H1 (cell line): ENCODE measurements at regions not wholly inside any gene's neighbourhood (a gene's known extent, or its start where the extent isn't known, plus 50 kb on each side); places are given as distances from the start of the nearest gene placed in this dataset.

Source experiments
- CTCF ChIA-PET: fragments of 300-600 bp; sonication (Branson Sonifier 250); formaldehyde crosslinking; loops from one replicate; lab custom pipeline; 2021; ENCODE audit not compliant: partially characterized antibody; lab: Charles Lee
- POLR2A ChIA-PET: fragments of 300-600 bp; sonication (Branson Sonifier 250); formaldehyde crosslinking; loops from one replicate; lab custom pipeline; 2021; ENCODE audit warnings: inconsistent platforms; ENCODE audit not compliant: partially characterized antibody; lab: Charles Lee
- DNase-seq, 2 experiments: peaks; one replicate each; pipeline versions ENCODE4 v3.0.0 to v3.0.0-alpha.2; 2010 to 2022; ENCODE audit warnings: low spot score in 2 of 2, low read depth in 1 of 2, mixed read lengths in 1 of 2
- FAIRE-seq: peaks from 2 replicates; lab custom pipeline; 2011; peaks lifted over from hg19 to GRCh38; lab: Jason Lieb, UNC
- H2AFZ ChIP-seq: 2 replicates; pipeline ENCODE4 v1.8.1; 2012; ENCODE audit warnings: low read length, inconsistent platforms
- H2AK5ac ChIP-seq: 2 replicates; pipeline ENCODE4 v1.6.1; 2013; ENCODE audit warnings: low read depth, low read length
- H2BK120ac ChIP-seq: replicated peaks from 2 replicates; pipeline ENCODE3; 2013; ENCODE audit warnings: low read depth, low read length, inconsistent platforms
- H2BK12ac ChIP-seq: 2 replicates; pipeline ENCODE4 v1.6.1; 2013; ENCODE audit warnings: low read depth, low read length
- H2BK15ac ChIP-seq: 2 replicates; pipeline ENCODE4 v1.6.1; 2013; ENCODE audit warnings: low read length
- H2BK20ac ChIP-seq: 2 replicates; pipeline ENCODE4 v1.6.1; 2013; ENCODE audit warnings: low read length
- H2BK5ac ChIP-seq: 2 replicates; pipeline ENCODE4 v1.6.1; 2013; ENCODE audit warnings: low read depth, low read length
- H3K14ac ChIP-seq: 2 replicates; pipeline ENCODE4 v1.6.1; 2013; ENCODE audit warnings: inconsistent platforms; ENCODE audit not compliant: insufficient read length
- H3K18ac ChIP-seq: 2 replicates; pipeline ENCODE4 v1.6.1; 2013; ENCODE audit warnings: low read length; ENCODE audit errors: extremely low read depth
- H3K23ac ChIP-seq: 2 replicates; pipeline ENCODE4 v1.6.1; 2013; ENCODE audit warnings: inconsistent platforms; ENCODE audit not compliant: insufficient read length
- H3K23me2 ChIP-seq: 2 replicates; pipeline ENCODE4 v1.6.1; 2013; ENCODE audit warnings: low read depth, low read length
- H3K27ac ChIP-seq: 2 replicates; pipeline ENCODE4 v1.6.1; 2011; ENCODE audit warnings: low read depth, low read length, inconsistent platforms
- H3K27me3 ChIP-seq, 4 experiments: replicated peaks in 1 of 4; 1 replicate in 1 of 4; 2 replicates in 3 of 4; pipeline versions ENCODE4 v1.6.1 to v1.8.1; 2011 to 2013; ENCODE audit warnings: low read length in 3 of 4, mild to moderate bottlenecking in 3 of 4, inconsistent platforms in 2 of 4, mixed read lengths in 2 of 4, moderate library complexity in 1 of 4; ENCODE audit not compliant: control insufficient read depth in 3 of 4, insufficient read depth in 3 of 4; ENCODE audit errors: extremely low read depth in 1 of 4
- H3K36me3 ChIP-seq, 4 experiments: 2 replicates each; pipeline versions ENCODE4 v1.6.1 to v1.8.1; 2011 to 2013; ENCODE audit warnings: mild to moderate bottlenecking in 4 of 4, low read length in 3 of 4, moderate library complexity in 2 of 4, control low read depth in 1 of 4, inconsistent platforms in 1 of 4; ENCODE audit not compliant: insufficient read depth in 4 of 4, control insufficient read depth in 2 of 4
- H3K4ac ChIP-seq: replicated peaks from 2 replicates; pipeline ENCODE3; 2013; ENCODE audit warnings: low read length, low read depth, mixed read lengths, inconsistent platforms; ENCODE audit not compliant: insufficient read length
- H3K4me1 ChIP-seq, 4 experiments: replicated peaks in 1 of 4; 1 replicate in 1 of 4; 2 replicates in 3 of 4; pipeline versions ENCODE4 v1.6.1 to v1.8.1; 2011 to 2013; ENCODE audit warnings: low read length in 3 of 4, inconsistent platforms in 2 of 4, mixed read lengths in 1 of 4; ENCODE audit not compliant: insufficient read depth in 4 of 4, control insufficient read depth in 3 of 4
- H3K4me2 ChIP-seq, 2 experiments: 2 replicates each; pipeline versions ENCODE4 v1.6.1 to v1.8.1; 2011 to 2013; ENCODE audit warnings: low read depth in 2 of 2, low read length in 2 of 2, control low read depth in 1 of 2, inconsistent platforms in 1 of 2, mild to moderate bottlenecking in 1 of 2; ENCODE audit not compliant: insufficient read depth in 1 of 2
- H3K4me3 ChIP-seq, 4 experiments: fragments of 200-600, 300-600 bp in 1 of 4; sonication (generic), shearing (Covaris generic), sonication (Bioruptor Twin) in 1 of 4; 2 replicates each; pipeline versions ENCODE4 v1.5.1 to v1.8.1; 2011 to 2016; ENCODE audit warnings: low read length in 4 of 4, low read depth in 3 of 4, control low read depth in 2 of 4, inconsistent platforms in 2 of 4, mild to moderate bottlenecking in 2 of 4, mixed read lengths in 1 of 4, moderate library complexity in 1 of 4; ENCODE audit not compliant: insufficient read depth in 2 of 4; ENCODE audit errors: extremely low read depth in 1 of 4
- H3K56ac ChIP-seq: replicated peaks from 2 replicates; pipeline ENCODE3; 2013; ENCODE audit warnings: low read depth, mild to moderate bottlenecking, mixed read lengths, low read length, inconsistent platforms; ENCODE audit not compliant: insufficient read length
- H3K79me1 ChIP-seq: 2 replicates; pipeline ENCODE4 v1.6.1; 2013; ENCODE audit warnings: low read depth, low read length, control low read depth
- H3K79me2 ChIP-seq, 2 experiments: 2 replicates each; pipeline versions ENCODE4 v1.6.1 to v1.8.1; 2012 to 2013; ENCODE audit warnings: low read length in 2 of 2, mild to moderate bottlenecking in 2 of 2, inconsistent platforms in 1 of 2; ENCODE audit not compliant: insufficient read depth in 2 of 2, control insufficient read depth in 1 of 2
- H3K9ac ChIP-seq, 4 experiments: replicated peaks in 1 of 4; 1 replicate in 1 of 4; 2 replicates in 3 of 4; pipeline versions ENCODE4 v1.6.1 to v1.8.1; 2011 to 2013; ENCODE audit warnings: low read depth in 3 of 4, low read length in 3 of 4, control low read depth in 2 of 4, mild to moderate bottlenecking in 2 of 4, moderate library complexity in 2 of 4, inconsistent platforms in 1 of 4; ENCODE audit errors: extremely low read depth in 1 of 4
- H3K9me3 ChIP-seq, 2 experiments: 2 replicates each; pipeline versions ENCODE4 v1.6.1 to v1.8.1; 2012 to 2013; ENCODE audit warnings: mild to moderate bottlenecking in 2 of 2, moderate library complexity in 2 of 2, control low read depth in 1 of 2, inconsistent platforms in 1 of 2, low read depth in 1 of 2, low read length in 1 of 2, mixed read lengths in 1 of 2; ENCODE audit not compliant: insufficient read depth in 2 of 2
- H4K20me1 ChIP-seq, 2 experiments: replicated peaks in 1 of 2; 2 replicates each; pipeline versions ENCODE3 to v1.8.1; 2011 to 2013; ENCODE audit warnings: inconsistent platforms in 2 of 2, low read length in 2 of 2, mild to moderate bottlenecking in 1 of 2; ENCODE audit not compliant: insufficient read depth in 2 of 2, control insufficient read depth in 1 of 2
- H4K5ac ChIP-seq: 2 replicates; pipeline ENCODE4 v1.6.1; 2013; ENCODE audit warnings: low read length, low read depth, mixed read lengths, inconsistent platforms; ENCODE audit not compliant: insufficient read length
- H4K8ac ChIP-seq: 2 replicates; pipeline ENCODE4 v1.8.0; 2013; ENCODE audit warnings: mild to moderate bottlenecking, moderate library complexity, low read length, inconsistent platforms; ENCODE audit not compliant: insufficient read depth; ENCODE audit errors: extremely low read depth
- H4K91ac ChIP-seq: replicated peaks from 2 replicates; pipeline ENCODE3; 2013; ENCODE audit warnings: low read length, mixed read lengths, inconsistent platforms; ENCODE audit not compliant: insufficient read length
- GABPA ChIP-seq: IDR thresholded peaks from 2 replicates; pipeline ENCODE4 v1.6.1; 2011; ENCODE audit warnings: mild to moderate bottlenecking, low read length, moderate library complexity, borderline replicate concordance; ENCODE audit not compliant: insufficient read depth
- HDAC2 ChIP-seq, 2 experiments: fragments of 300-600 bp in 1 of 2; sonication (generic) in 1 of 2; IDR thresholded peaks; 2 replicates each; pipeline ENCODE4 v1.6.1; 2011 to 2012; ENCODE audit warnings: low read depth in 2 of 2, low read length in 2 of 2, mild to moderate bottlenecking in 2 of 2, moderate library complexity in 2 of 2, borderline replicate concordance in 1 of 2, inconsistent platforms in 1 of 2
- WGBS, 2 experiments: shearing (Covaris generic) in 1 of 2; methylation state at CpG; one replicate each; pipeline versions ENCODE4 v1.1.6 to v1.1.7; 2013 to 2015; ENCODE audit warnings: low lambda C conversion rate in 2 of 2, mixed read lengths in 2 of 2, inconsistent platforms in 1 of 2, low coverage in 1 of 2, missing lambda C conversion rate in 1 of 2; ENCODE audit not compliant: insufficient replicate concordance in 2 of 2, insufficient coverage in 1 of 2, insufficient read length in 1 of 2; ENCODE audit errors: extremely low coverage in 1 of 2, missing lambda C conversion rate in 1 of 2; 5-methylcytosine and 5-hydroxymethylcytosine counted together

DNA sequence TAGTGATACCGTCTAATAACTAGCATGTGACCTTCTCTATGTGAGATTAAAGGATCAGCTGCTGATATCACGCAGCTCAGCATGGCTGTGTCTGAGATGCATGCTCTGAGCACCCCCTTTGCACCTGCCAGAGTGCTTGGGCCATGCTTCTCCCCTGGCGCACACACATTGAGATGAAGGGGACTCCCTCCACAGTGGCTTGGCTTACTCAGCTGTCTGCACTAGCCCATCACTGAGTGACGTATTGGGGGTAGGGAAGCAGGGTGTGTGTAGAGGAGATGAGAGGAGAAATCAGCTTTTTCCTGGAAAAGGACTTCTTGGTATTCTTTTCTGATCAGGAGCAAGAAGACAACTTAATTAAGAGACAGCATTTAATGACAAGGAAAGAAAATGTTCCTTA is 216.5 kb downstream of the BLID start:
- POLR2A ChIA-PET = no interaction called here
- H4K20me1 ChIP-seq = no peaks in the 10 kb centered on the region
- no peak overlapping the region for H2BK20ac ChIP-seq
- no peak overlapping the region for H3K4ac ChIP-seq
- H3K9me3 ChIP-seq = no peaks in the 10 kb centered on the region
- H3K4me3 ChIP-seq = no peak overlapping the region
- H4K8ac ChIP-seq = no peak overlapping the region
- no peak for FAIRE-seq
- H4K91ac ChIP-seq = no peak overlapping the region
- H3K27me3 ChIP-seq = no peaks in the 10 kb centered on the region
- no peak overlapping the region for H3K9ac ChIP-seq
- 94% methylated on average over 4 of the region's 4 CpGs; no CpG with 5 or more reads in 1 of the 2 experiments for WGBS, 2 experiments
- CTCF ChIA-PET = interaction anchor here (0.6 to 1.8 kb wide), 3 partner anchors 8 to 560 kb away, joined by 3 to 4 read pairs (median 3); no protein-coding TSS in a partner anchor
- H3K23me2 ChIP-seq = no peaks in the 10 kb centered on the region
- H3K56ac ChIP-seq = no peak overlapping the region
- H2AK5ac ChIP-seq = no peak overlapping the region
- H2BK5ac ChIP-seq = no peak overlapping the region
- no peaks in the 10 kb centered on the region for H3K79me2 ChIP-seq
- no peak overlapping the region for H3K18ac ChIP-seq
- H3K79me1 ChIP-seq = no peaks in the 10 kb centered on the region
- H2BK15ac ChIP-seq = no peak overlapping the region
- H2BK120ac ChIP-seq = no peak overlapping the region
- no peak for DNase-seq
- H3K23ac ChIP-seq = no peak overlapping the region
- H3K36me3 ChIP-seq = no peaks in the 10 kb centered on the region
- H3K27ac ChIP-seq = no peak overlapping the region
- H3K14ac ChIP-seq = no peak overlapping the region
- H2BK12ac ChIP-seq = no peak overlapping the region
- no peak overlapping the region for H4K5ac ChIP-seq
- H3K4me2 ChIP-seq = no peak overlapping the region
- H3K4me1 ChIP-seq = no peaks in the 10 kb centered on the region
- H2AFZ ChIP-seq = no peak overlapping the region
- TF ChIP-seq HDAC2 (IDR thresholded peaks at IDR 0.05; ENCODE audit: borderline replicate concordance in 1 of 2, low read depth in 2 of 2, low read length in 2 of 2) (no peak), GABPA (no peak)
- TF ChIP-seq, all 59 proteins: peak for 0
